ENCODE measurements at regions not wholly inside any gene's neighbourhood (a gene's known extent, or its start where the extent isn't known, plus 50 kb on each side); places are given as distances from the start of the nearest gene placed in this dataset.

- no peak for DNase-seq (ENCODE audit: low read depth, low spot score)
- no TSS peak for BruUV-seq (replicated peaks)
Observed at GRCh38 chr5:1747079-1747802, 52.4 kb downstream of the MRPL36 start.

More at GRCh38 chr5:1747079-1747802, 52.4 kb downstream of the MRPL36 start:
- Histone ChIP-seq H3K4me2 (ENCODE audit: low read length) (no peak overlapping the region), H3K4me1 (ENCODE audit: control insufficient read depth in 1 of 2, insufficient read depth in 2 of 2, low read length in 2 of 2) (no peaks in the 10 kb centered on the region), H3K27ac (ENCODE audit: low read depth, low read length) (no peak overlapping the region), H2AFZ (ENCODE audit: low read depth, low read length, poor library complexity, severe bottlenecking) (no peak overlapping the region), H3K4me3 (replicated peaks in 1 of 2; ENCODE audit: low read depth in 1 of 2, low read length in 2 of 2) (no peak overlapping the region), H4K20me1 (ENCODE audit: insufficient read depth) (no peaks in the 10 kb centered on the region), H3K9ac (ENCODE audit: low read length) (no peak overlapping the region), H3K36me3 (ENCODE audit: control insufficient read depth in 1 of 2, insufficient read depth in 2 of 2, low read length in 2 of 2) (no peaks in the 10 kb centered on the region), H3K79me2 (ENCODE audit: insufficient read depth, low read length) (no peaks in the 10 kb centered on the region), H3K27me3 (ENCODE audit: insufficient read depth, low read length) (no peaks in the 10 kb centered on the region), H3K9me2 (ENCODE audit: insufficient read depth) (no peaks in the 10 kb centered on the region), H3K9me3 (ENCODE audit: control insufficient read depth in 1 of 2, insufficient read depth in 1 of 2, low read depth in 1 of 2, low read length in 2 of 2) (no peaks in the 10 kb centered on the region; a peak in 1 of 4 replicates)
- intact Hi-C loops (cut with micrococcal nuclease), result no loop called here
- CTCF ChIA-PET, result no interaction called here
- POLR2A ChIA-PET, result no interaction called here
- ATAC-seq, result no peak
- RAD21 ChIA-PET (ENCODE audit: low non-redundant PET in 1 of 2, low total read pairs in 2 of 2, uncharacterized antibody in 2 of 2, unreplicated experiment in 2 of 2), result no interaction called here
- TF ChIP-seq SRF (IDR thresholded peaks at IDR 0.05; ENCODE audit: low read depth) (no peak), JUND (IDR thresholded peaks at IDR 0.05) (no peak), TCF7L2 (IDR thresholded peaks at IDR 0.05; ENCODE audit: borderline replicate concordance, extremely low read depth, insufficient read depth, insufficient read length) (no peak), ZBTB33 (IDR thresholded peaks at IDR 0.05; ENCODE audit: extremely low read depth, insufficient replicate concordance, low read length) (no peak), YY1 (IDR thresholded peaks at IDR 0.05; ENCODE audit: extremely low read depth, insufficient replicate concordance, low read depth, low read length) (no peak), POLR2A (IDR thresholded peaks at IDR 0.05; ENCODE audit: borderline replicate concordance, extremely low read depth, insufficient read depth, insufficient read length) (no peak), SP1 (IDR thresholded peaks at IDR 0.05; ENCODE audit: low read depth) (no peak)
- TF ChIP-seq, protein P1, sequence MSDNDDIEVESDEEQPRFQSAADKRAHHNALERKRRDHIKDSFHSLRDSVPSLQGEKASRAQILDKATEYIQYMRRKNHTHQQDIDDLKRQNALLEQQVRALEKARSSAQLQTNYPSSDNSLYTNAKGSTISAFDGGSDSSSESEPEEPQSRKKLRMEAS (IDR thresholded peaks at IDR 0.05), result no peak
